ENCODE measurements at regions not wholly inside any gene's neighbourhood (a gene's known extent, or its start where the extent isn't known, plus 50 kb on each side); places are given as distances from the start of the nearest gene placed in this dataset.
A peak's percentile ranks its signal among the peaks of the same experiment; 100 is the strongest.

- peak; percentile 16; the same call in 1 of the 2 replicates for TF ChIP-seq GATA2 (IDR thresholded peaks at IDR 0.05; ENCODE audit: low read depth, low read length)
- TF ChIP-seq GATA3 (IDR thresholded peaks at IDR 0.05; ENCODE audit: low read depth, low read length): no peak
Measured at GRCh38 chr4:138437263-138437851, 195.2 kb upstream of the SLC7A11 start.

Measured in SH-SY5Y (cell line).